ENCODE measurements at regions not wholly inside any gene's neighbourhood (a gene's known extent, or its start where the extent isn't known, plus 50 kb on each side); places are given as distances from the start of the nearest gene placed in this dataset.
"Not testable (repeated sequence)": the region's sequence is repeated elsewhere in the genome, so short reads cannot be mapped to it uniquely, and the experiment has no call there.

DNA sequence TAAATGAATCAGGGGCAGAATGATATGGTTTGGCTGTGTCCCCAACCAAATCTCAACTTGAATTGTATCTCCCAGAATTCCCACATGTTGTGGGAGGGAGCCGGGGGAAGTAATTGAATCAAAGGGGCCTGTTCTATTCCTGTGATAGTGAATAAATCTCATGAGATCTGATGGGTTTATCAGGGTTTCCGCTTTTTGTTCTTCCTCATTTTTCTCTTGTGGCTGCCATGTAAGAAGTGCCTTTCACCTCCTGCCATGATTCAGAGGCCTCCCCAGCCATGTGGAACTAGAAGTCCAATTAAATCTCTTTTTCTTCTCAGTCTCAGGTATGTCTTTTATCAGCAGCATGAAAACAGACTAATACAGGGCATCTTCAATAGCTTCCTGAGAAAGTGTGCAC, 107.0 kb downstream of the OTUD1 start:
- DNase-seq, result not testable (repeated sequence)

GRCh38 chr10:23556727-23557440, 118.0 kb downstream of the OTUD1 start:
- no peak for DNase-seq

- DNase-seq, result no peak
Observed at GRCh38 chr10:23557777-23558176, 118.9 kb downstream of the OTUD1 start.

DNA sequence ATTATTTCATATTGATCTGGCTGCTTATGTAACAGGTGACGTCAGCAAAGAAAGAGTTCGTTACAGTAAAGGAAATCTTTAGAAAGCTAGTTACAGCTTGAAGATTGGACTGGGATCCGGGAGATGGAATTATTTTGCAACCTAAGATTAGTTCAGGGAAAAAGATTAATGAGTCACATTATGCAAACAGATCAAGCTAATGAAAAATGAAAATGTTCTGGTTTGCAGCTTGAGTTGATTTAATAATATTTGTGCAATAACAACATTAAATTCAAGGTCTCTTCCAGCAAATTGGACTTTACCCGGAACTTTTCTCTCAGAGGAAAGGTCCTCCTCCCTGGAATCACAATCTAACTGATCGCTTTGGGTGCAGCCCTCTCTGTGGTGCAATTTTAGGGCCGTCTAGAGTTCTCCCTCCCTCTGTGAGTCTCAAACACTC, 119.5 kb downstream of the OTUD1 start:
- no peak for DNase-seq

GRCh38 chr10:23568996-23569395, 130.1 kb downstream of the OTUD1 start:
- no peak for DNase-seq

GRCh38 chr10:23571884-23572283, 133.0 kb downstream of the OTUD1 start:
- DNase-seq, result no peak

- DNase-seq, result no peak
Observed at GRCh38 chr10:23581906-23582450, 143.1 kb downstream of the OTUD1 start.

GRCh38 chr10:23584396-23584795, 145.5 kb downstream of the OTUD1 start:
- DNase-seq, result no peak

- DNase-seq, result no peak
Observed at GRCh38 chr10:23585186-23585585, 146.3 kb downstream of the OTUD1 start.

GRCh38 chr10:23585666-23586065, 146.8 kb downstream of the OTUD1 start:
- no peak for DNase-seq

DNA sequence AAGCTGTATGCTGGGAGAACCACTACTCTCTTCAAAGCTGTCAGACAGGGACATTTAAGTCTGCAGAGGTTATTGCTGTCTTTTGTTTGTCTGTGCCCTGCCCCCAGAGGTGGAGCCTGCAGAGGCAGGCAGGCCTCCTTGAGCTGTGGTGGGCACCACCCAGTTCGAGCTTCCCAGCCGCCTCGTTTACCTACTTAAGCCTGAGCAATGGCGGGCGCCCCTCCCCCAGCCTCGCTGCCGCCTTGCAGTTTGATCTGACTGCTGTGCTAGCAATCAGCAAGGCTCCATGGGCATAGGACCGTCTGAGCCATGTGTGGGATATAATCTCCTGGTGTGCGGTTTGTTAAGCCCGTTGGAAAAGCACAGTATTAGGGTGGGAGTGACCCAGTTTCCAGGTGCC, 156.4 kb downstream of the OTUD1 start:
- not testable (repeated sequence) for DNase-seq

DNA sequence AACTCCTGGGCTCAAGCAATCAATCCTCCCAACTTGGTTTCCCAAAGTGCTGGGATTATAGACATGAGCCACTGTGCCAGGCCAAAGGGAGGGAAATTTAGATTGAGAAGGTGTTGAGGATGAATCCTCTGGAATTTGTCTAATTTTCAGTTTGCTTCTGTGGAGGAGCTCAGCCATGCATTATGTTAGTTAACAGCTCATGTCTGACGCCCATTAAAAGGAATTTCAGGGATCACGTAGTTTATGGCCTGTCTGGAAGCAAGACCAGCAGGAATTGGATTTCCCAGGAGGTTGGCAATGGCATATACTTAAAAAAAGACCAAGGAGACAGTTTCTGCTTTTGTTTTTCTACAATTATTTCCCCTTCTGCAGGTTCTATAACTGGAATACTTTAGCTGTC, 165.7 kb downstream of the OTUD1 start:
- DNase-seq, result no peak

DNA sequence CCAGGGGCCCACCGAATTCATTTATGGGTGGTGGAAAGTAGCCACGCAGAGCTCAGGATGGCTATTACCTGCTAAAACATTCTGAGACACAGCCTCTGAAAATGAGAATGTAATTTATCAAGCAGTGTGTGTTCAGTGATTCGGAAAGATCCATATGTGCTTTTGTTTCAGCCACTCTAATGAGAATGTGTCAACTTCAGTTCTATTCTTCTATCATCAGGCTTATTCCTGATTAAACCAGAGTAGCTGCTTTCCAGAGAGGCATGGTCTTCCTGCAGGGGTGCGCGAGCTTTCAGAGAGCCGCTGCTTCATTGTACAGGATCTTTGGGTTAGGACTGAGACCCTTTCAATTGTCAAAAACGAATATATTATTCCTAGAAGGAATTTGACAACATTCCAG, 167.6 kb downstream of the OTUD1 start:
- DNase-seq, result no peak

GRCh38 chr10:23608926-23609325, 170.1 kb downstream of the OTUD1 start:
- DNase-seq, result no peak

DNA sequence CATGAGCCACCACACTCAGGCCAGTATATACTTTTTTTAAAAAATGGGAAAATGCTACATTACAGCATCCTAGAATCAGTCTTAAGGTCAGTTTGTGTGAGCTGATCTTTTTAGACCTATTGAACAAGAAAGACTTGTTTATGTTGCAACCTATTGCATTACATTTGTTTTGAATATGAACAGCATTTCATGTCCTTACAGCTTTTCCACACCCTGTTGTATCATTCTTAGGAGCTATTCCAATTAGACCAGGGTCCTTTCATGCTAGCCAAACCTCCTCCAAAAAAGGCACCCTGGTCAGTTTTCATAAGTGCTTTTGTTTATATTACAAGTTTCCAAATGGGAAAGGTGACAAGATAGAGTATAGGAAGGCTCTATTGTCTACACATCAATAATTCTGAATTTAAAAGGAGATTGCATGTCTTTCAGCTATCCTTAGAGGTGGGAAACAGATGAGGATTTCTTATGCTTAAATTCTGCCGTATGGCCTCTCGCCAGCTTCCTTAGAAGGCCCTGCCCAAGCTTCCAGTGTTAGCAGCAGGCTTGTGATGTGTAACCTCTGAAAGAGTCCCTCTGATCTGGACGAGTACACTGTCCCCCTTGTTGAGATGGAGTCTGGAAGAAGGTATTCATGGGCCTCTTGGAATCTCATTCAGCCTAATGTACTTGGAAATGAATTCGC, 171.9 kb downstream of the OTUD1 start:
- no peak for DNase-seq

- DNase-seq, result no peak
Observed at GRCh38 chr10:23611308-23612029, 172.6 kb downstream of the OTUD1 start.

GRCh38 chr10:23613900-23614299, 175.0 kb downstream of the OTUD1 start:
- DNase-seq, result no peak

- DNase-seq, result no peak
Observed at GRCh38 chr10:23614483-23614882, 175.6 kb downstream of the OTUD1 start.

GRCh38 chr10:23630376-23630775, 191.5 kb downstream of the OTUD1 start:
- DNase-seq, result no peak

DNA sequence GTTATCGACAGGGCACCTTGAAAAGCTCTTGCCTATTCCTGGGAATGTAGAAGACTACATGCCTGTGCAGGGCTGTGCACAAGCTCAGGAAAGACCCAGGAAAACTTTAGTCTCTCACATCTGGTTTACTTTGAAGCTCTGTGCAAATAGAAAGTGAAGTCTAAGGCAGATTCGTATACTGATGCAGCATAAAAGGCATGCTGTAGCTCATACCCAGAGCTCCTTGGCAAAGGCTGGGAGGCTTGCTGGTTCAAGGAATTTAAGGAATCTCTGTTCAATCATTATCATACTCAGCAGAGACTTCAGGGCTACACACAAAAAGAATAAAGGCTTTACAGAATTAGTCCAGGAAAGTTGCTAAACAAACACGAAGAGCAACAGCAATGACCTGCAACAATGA, 192.0 kb downstream of the OTUD1 start:
- no peak for DNase-seq

- no peak for DNase-seq
Observed at GRCh38 chr10:23643111-23643780, 204.4 kb downstream of the OTUD1 start.

DNA sequence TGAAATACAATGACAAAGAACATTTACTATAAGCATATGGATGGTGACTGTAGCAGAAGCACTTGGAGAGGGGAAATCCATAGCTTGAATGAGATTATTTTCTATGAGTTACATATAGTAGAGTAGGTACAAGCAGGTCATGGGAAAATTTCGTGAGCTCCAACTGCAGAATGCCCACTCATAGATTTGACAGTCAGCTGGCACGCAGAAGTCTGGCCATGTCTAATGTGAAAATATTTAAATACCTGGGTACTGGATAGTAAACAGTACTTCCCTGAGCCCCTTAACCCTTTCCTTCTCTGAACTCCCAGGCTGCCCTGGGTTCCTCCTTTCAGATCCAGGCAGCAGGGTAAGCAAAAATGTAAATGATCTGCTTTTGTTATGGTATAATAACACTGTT, 209.7 kb downstream of the OTUD1 start:
- no peak for DNase-seq

DNA sequence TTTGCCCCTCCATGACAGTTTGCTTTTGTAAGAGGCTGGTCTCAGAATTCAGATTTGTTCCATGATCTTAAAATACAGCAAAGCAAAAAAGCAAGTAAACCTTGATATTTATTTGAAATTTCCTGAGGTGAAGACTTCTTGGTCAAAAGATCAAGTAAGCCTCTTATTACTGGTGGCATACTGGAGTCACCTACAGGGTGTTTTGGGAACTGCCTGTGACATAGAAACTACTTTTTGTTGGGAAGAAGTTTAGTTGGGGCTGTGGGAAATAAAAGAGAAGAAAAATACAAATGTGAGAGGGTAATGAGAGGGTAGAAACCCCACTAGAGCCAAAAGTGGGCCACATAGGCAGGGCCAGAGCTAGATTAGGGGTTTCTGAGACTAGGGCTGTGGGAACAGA, 217.9 kb downstream of the OTUD1 start:
- DNase-seq, result no peak
